Prostate gland (tissue), 2 donors: ENCODE measurements at regions not wholly inside any gene's neighbourhood (a gene's known extent, or its start where the extent isn't known, plus 50 kb on each side); places are given as distances from the start of the nearest gene placed in this dataset.

Experiments used
- DNase-seq: peaks from one replicate; pipeline ENCODE4 v3.0.0-alpha.2; 2019; ENCODE audit warnings: low spot score
- H3K27ac ChIP-seq, 2 donors: fragments of 200-600 bp; sonication (generic); 2 replicates each; pipeline ENCODE4 v1.5.1; 2017 to 2019
- H3K27me3 ChIP-seq: fragments of 200-600 bp; sonication (generic); replicated peaks from 2 replicates; pipeline ENCODE4 v1.5.1; 2019; ENCODE audit not compliant: insufficient read depth
- H3K36me3 ChIP-seq, 2 donors: fragments of 200-600 bp; sonication (generic); 1 replicate in 1 of 2; 2 replicates in 1 of 2; pipeline versions ENCODE4 v1.5.1 to v1.8.1; 2017 to 2019
- H3K4me1 ChIP-seq: fragments of 200-600 bp; sonication (generic); replicated peaks from 2 replicates; pipeline ENCODE4 v1.5.1; 2019
- H3K4me3 ChIP-seq, 2 donors: fragments of 200-600 bp; sonication (generic); 2 replicates each; pipeline ENCODE4 v1.5.1; 2017 to 2019
- H3K9me3 ChIP-seq: fragments of 200-600 bp; sonication (generic); 2 replicates; pipeline ENCODE4 v1.5.1; 2017
- CTCF ChIP-seq, 4 experiments: fragments of 200-600 bp in 2 of 4; fragments of 450-650 bp in 2 of 4; sonication (generic) in 2 of 4; IDR thresholded peaks; 1 replicate in 3 of 4; 2 replicates in 1 of 4; pipeline ENCODE4 v1.5.1; 2016 to 2019; ENCODE audit warnings: antibody characterized with exemption in 4 of 4, mild to moderate bottlenecking in 2 of 4, moderate library complexity in 2 of 4
- POLR2A ChIP-seq: fragments of 450-650 bp; IDR thresholded peaks from one replicate; pipeline ENCODE4 v1.6.1; 2016; ENCODE audit warnings: antibody characterized with exemption, mild to moderate bottlenecking
- POLR2AphosphoS5 ChIP-seq: sonication (generic); formaldehyde crosslinking; IDR thresholded peaks from one replicate; pipeline ENCODE4 v1.6.1; 2017; ENCODE audit warnings: antibody characterized with exemption
- WGBS: methylation state at CpG from one replicate; pipeline ENCODE4 v1.1.5; 2018; 5-methylcytosine and 5-hydroxymethylcytosine counted together
- intact Hi-C: fragments of 100-400 bp; cut with DNase I; formaldehyde crosslinking; loops from one replicate; pipeline ENCODE4 v1.14.2; 2022

- TF ChIP-seq CTCF (IDR thresholded peaks at IDR 0.05) (no peak), POLR2A (no peak), POLR2AphosphoS5 (no peak)
- Histone ChIP-seq H3K9me3 (no peaks in the 10 kb centered on the region), H3K27ac (no peak overlapping the region), H3K4me3 (no peak overlapping the region), H3K4me1 (no peaks in the 10 kb centered on the region), H3K27me3 (no peaks in the 10 kb centered on the region), H3K36me3 (no peaks in the 10 kb centered on the region)
- intact Hi-C loops, result no loop called here
- 86% methylated on average over 6 of the region's 6 CpGs for WGBS
- no peak for DNase-seq
Measured at GRCh38 chr7:25521236-25521635, 292.9 kb upstream of the NPVF start.

GRCh38 chr7:25522727-25523126, 294.4 kb upstream of the NPVF start:
- no peaks in the 10 kb centered on the region for H3K27me3 ChIP-seq
- no peak overlapping the region for H3K4me3 ChIP-seq
- H3K36me3 ChIP-seq, result no peaks in the 10 kb centered on the region
- intact Hi-C loops, result no loop called here
- no peaks in the 10 kb centered on the region for H3K9me3 ChIP-seq
- H3K4me1 ChIP-seq, result no peaks in the 10 kb centered on the region
- no peak for DNase-seq
- H3K27ac ChIP-seq, result no peak overlapping the region
- TF ChIP-seq POLR2A (no peak), CTCF (IDR thresholded peaks at IDR 0.05) (no peak)

- H3K36me3 ChIP-seq, result no peaks in the 10 kb centered on the region
- no peaks in the 10 kb centered on the region for H3K9me3 ChIP-seq
- DNase-seq, result no peak
- no peaks in the 10 kb centered on the region for H3K4me1 ChIP-seq
- TF ChIP-seq CTCF (IDR thresholded peaks at IDR 0.05) (no peak), POLR2AphosphoS5 (no peak), POLR2A (no peak)
- no peak overlapping the region for H3K4me3 ChIP-seq
- no peaks in the 10 kb centered on the region for H3K27me3 ChIP-seq
- 88% methylated on average over 7 of the region's 7 CpGs for WGBS
- H3K27ac ChIP-seq, result no peak overlapping the region
- intact Hi-C loops, result no loop called here
Measured at GRCh38 chr7:25527665-25528170, 299.4 kb upstream of the NPVF start.

GRCh38 chr7:25529320-25529719, 301.0 kb upstream of the NPVF start:
- H3K27ac ChIP-seq, result no peak overlapping the region
- 86% methylated on average over 15 of the region's 15 CpGs for WGBS
- TF ChIP-seq POLR2AphosphoS5 (no peak), CTCF (IDR thresholded peaks at IDR 0.05) (no peak), POLR2A (no peak)
- H3K4me1 ChIP-seq, result no peaks in the 10 kb centered on the region
- no peaks in the 10 kb centered on the region for H3K36me3 ChIP-seq
- H3K9me3 ChIP-seq, result no peaks in the 10 kb centered on the region
- H3K4me3 ChIP-seq, result no peak overlapping the region
- DNase-seq, result no peak
- H3K27me3 ChIP-seq, result no peaks in the 10 kb centered on the region
- intact Hi-C loops, result no loop called here

- no peak overlapping the region for H3K27ac ChIP-seq
- 72% methylated on average over 4 of the region's 4 CpGs for WGBS
- no peak for DNase-seq
Measured at GRCh38 chr7:25536851-25537250, 308.6 kb upstream of the NPVF start.

More at GRCh38 chr7:25536851-25537250, 308.6 kb upstream of the NPVF start:
- no peaks in the 10 kb centered on the region for H3K9me3 ChIP-seq
- H3K36me3 ChIP-seq, result no peaks in the 10 kb centered on the region
- no peak overlapping the region for H3K4me3 ChIP-seq
- intact Hi-C loops, result no loop called here
- TF ChIP-seq POLR2AphosphoS5, result no peak
- TF ChIP-seq CTCF (IDR thresholded peaks at IDR 0.05), result no peak
- no peak for TF ChIP-seq POLR2A
- no peaks in the 10 kb centered on the region for H3K27me3 ChIP-seq
- no peaks in the 10 kb centered on the region for H3K4me1 ChIP-seq
